OCI-LY1 (cell line): ENCODE measurements at regions not wholly inside any gene's neighbourhood (a gene's known extent, or its start where the extent isn't known, plus 50 kb on each side); places are given as distances from the start of the nearest gene placed in this dataset.

Source experiments
- H2AFZ ChIP-seq: fragments of 200-600 bp; sonication (generic), shearing (Covaris generic); 2 replicates; pipeline ENCODE4 v1.6.0; 2014; ENCODE audit warnings: antibody characterized with exemption, mild to moderate bottlenecking, low read length
- H3F3A ChIP-seq: fragments of 200-600 bp; sonication (generic), shearing (Covaris generic); 2 replicates; pipeline ENCODE4 v1.6.0; 2014; ENCODE audit warnings: mild to moderate bottlenecking, antibody characterized with exemption, low read length, moderate library complexity; ENCODE audit not compliant: insufficient read depth
- H3K27ac ChIP-seq: fragments of 200-600 bp; sonication (generic); 2 replicates; pipeline ENCODE4 v1.5.1; 2014; ENCODE audit warnings: low read length, mixed run types, mild to moderate bottlenecking, low read depth; ENCODE audit not compliant: poor library complexity, severe bottlenecking
- H3K27me3 ChIP-seq: fragments of 200-600 bp; sonication (generic); 2 replicates; pipeline ENCODE4 v1.6.0; 2014; ENCODE audit warnings: antibody characterized with exemption, mild to moderate bottlenecking, low read length, moderate library complexity; ENCODE audit not compliant: insufficient read depth
- H3K36me3 ChIP-seq: fragments of 200-600 bp; sonication (generic); 2 replicates; pipeline ENCODE4 v1.6.1; 2014; ENCODE audit warnings: mild to moderate bottlenecking, antibody characterized with exemption, low read length, moderate library complexity, mixed read lengths; ENCODE audit not compliant: insufficient read depth
- H3K4me1 ChIP-seq: fragments of 200-600 bp; sonication (generic); 2 replicates; pipeline ENCODE4 v1.5.1; 2014; ENCODE audit warnings: mild to moderate bottlenecking, low read length, moderate library complexity; ENCODE audit not compliant: insufficient read depth, severe bottlenecking
- H3K4me2 ChIP-seq: fragments of 200-600 bp; sonication (generic), shearing (Covaris generic); 2 replicates; pipeline ENCODE4 v1.6.1; 2014; ENCODE audit warnings: low read length
- H3K4me3 ChIP-seq: fragments of 200-600 bp; sonication (generic); 2 replicates; pipeline ENCODE4 v1.5.1; 2014; ENCODE audit warnings: low read length, low read depth, mild to moderate bottlenecking, mixed read lengths; ENCODE audit not compliant: poor library complexity, severe bottlenecking
- H3K79me2 ChIP-seq: fragments of 200-600 bp; shearing (Covaris generic); 2 replicates; pipeline ENCODE4 v1.6.1; 2016; ENCODE audit warnings: mixed run types, low read length, mixed read lengths; ENCODE audit not compliant: insufficient read depth
- H3K9ac ChIP-seq: fragments of 200-600 bp; sonication (generic), shearing (Covaris generic); 2 replicates; pipeline ENCODE4 v1.6.1; 2014; ENCODE audit warnings: mild to moderate bottlenecking, low read length, mixed read lengths
- H3K9me2 ChIP-seq: fragments of 200-600 bp; sonication (generic), shearing (Covaris generic); 2 replicates; pipeline ENCODE4 v1.6.1; 2014; ENCODE audit warnings: low read depth, mild to moderate bottlenecking, low read length, mixed read lengths
- H3K9me3 ChIP-seq: fragments of 200-600 bp; shearing (Covaris generic); 2 replicates; pipeline ENCODE4 v1.6.1; 2014; ENCODE audit warnings: low read length, mixed read lengths
- H4K20me1 ChIP-seq: fragments of 200-600 bp; sonication (generic), shearing (Covaris generic); 2 replicates; pipeline ENCODE4 v1.6.0; 2016; ENCODE audit warnings: mild to moderate bottlenecking, low read length; ENCODE audit not compliant: insufficient read depth
- EZH2 ChIP-seq: fragments of 200-600 bp; sonication (generic), shearing (Covaris generic); IDR thresholded peaks from 2 replicates; pipeline ENCODE4 v1.8.0; 2017; ENCODE audit warnings: borderline replicate concordance, mixed run types, mild to moderate bottlenecking, antibody characterized with exemption, low read length, moderate library complexity, mixed read lengths
- TF ChIP-seq, protein P1 (sequence below): fragments of 200-600 bp; sonication (generic), shearing (Covaris generic); IDR thresholded peaks from 2 replicates; pipeline ENCODE4 v1.5.1; 2017; ENCODE audit warnings: mild to moderate bottlenecking, antibody characterized with exemption, low read length, moderate library complexity, mixed read lengths

DNA sequence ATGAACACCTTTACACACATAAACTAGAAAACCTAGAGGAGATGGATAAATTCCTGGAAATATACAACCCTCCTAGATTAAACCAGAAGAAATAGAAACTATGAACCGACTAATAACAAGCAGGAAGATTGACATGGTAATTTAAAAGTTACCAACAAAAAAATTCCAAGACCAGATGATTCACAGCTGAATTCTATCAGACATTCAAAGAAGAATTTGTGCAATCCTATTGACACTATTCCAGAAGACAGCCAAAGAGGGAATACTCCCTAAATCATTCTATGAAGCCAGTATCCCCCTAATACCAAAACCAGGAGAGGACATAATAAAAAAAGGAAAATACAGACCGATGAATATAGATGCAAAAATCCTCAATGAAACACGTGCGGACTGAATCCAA is 102.6 kb upstream of the KRR1 start:
- no peak overlapping the region for H3K9ac ChIP-seq
- H3K79me2 ChIP-seq = no peaks in the 10 kb centered on the region
- no peaks in the 10 kb centered on the region for H3K27me3 ChIP-seq
- no peaks in the 10 kb centered on the region for H3F3A ChIP-seq
- TF ChIP-seq, protein P1, sequence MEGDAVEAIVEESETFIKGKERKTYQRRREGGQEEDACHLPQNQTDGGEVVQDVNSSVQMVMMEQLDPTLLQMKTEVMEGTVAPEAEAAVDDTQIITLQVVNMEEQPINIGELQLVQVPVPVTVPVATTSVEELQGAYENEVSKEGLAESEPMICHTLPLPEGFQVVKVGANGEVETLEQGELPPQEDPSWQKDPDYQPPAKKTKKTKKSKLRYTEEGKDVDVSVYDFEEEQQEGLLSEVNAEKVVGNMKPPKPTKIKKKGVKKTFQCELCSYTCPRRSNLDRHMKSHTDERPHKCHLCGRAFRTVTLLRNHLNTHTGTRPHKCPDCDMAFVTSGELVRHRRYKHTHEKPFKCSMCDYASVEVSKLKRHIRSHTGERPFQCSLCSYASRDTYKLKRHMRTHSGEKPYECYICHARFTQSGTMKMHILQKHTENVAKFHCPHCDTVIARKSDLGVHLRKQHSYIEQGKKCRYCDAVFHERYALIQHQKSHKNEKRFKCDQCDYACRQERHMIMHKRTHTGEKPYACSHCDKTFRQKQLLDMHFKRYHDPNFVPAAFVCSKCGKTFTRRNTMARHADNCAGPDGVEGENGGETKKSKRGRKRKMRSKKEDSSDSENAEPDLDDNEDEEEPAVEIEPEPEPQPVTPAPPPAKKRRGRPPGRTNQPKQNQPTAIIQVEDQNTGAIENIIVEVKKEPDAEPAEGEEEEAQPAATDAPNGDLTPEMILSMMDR = no peak
- TF ChIP-seq EZH2 = no peak
- no peak overlapping the region for H2AFZ ChIP-seq
- H3K4me2 ChIP-seq = no peak overlapping the region
- H3K4me3 ChIP-seq = no peak overlapping the region
- no peaks in the 10 kb centered on the region for H3K36me3 ChIP-seq
- no peaks in the 10 kb centered on the region for H3K9me3 ChIP-seq
- no peak overlapping the region for H3K27ac ChIP-seq
- H3K4me1 ChIP-seq = no peaks in the 10 kb centered on the region
- H4K20me1 ChIP-seq = no peaks in the 10 kb centered on the region
- H3K9me2 ChIP-seq = no peaks in the 10 kb centered on the region

DNA sequence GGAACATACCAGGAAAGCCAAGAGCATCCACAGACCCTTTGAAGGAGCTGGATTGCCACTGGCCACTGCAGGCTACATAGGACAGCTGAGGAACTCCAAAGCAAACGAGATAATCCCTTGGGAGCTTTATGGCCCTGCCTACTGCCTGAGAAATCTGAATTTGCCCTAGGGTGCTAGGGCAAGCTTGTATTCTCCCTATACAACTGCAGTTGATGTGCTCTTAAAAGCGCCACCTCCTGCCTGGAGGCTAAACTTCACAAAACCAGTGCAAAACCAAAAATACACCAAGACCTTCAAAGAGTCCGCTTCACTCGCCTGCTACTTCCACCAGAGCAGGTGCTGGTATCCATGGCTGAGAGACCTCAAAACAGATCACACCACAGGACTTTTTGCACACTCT is 99.6 kb upstream of the KRR1 start:
- no peak overlapping the region for H3K4me2 ChIP-seq
- H3K36me3 ChIP-seq = no peaks in the 10 kb centered on the region
- no peaks in the 10 kb centered on the region for H3K4me1 ChIP-seq
- H3K79me2 ChIP-seq = no peaks in the 10 kb centered on the region
- H3K27ac ChIP-seq = no peak overlapping the region
- no peak overlapping the region for H3K9ac ChIP-seq
- no peaks in the 10 kb centered on the region for H4K20me1 ChIP-seq
- no peaks in the 10 kb centered on the region for H3F3A ChIP-seq
- no peaks in the 10 kb centered on the region for H3K9me2 ChIP-seq
- H2AFZ ChIP-seq = no peak overlapping the region
- TF ChIP-seq, protein P1 = peak; percentile 37; the same call in 1 of the 2 replicates
- TF ChIP-seq EZH2 = no peak
- H3K27me3 ChIP-seq = no peaks in the 10 kb centered on the region
- H3K4me3 ChIP-seq = no peak overlapping the region
- H3K9me3 ChIP-seq = no peaks in the 10 kb centered on the region

GRCh38 chr12:75606956-75607355 is 95.5 kb upstream of the KRR1 start:
- Histone ChIP-seq H3K36me3 (no peaks in the 10 kb centered on the region), H3K9me2 (no peaks in the 10 kb centered on the region), H3K9me3 (no peaks in the 10 kb centered on the region), H2AFZ (no peak overlapping the region), H3K4me2 (no peak overlapping the region), H3F3A (no peaks in the 10 kb centered on the region), H3K27ac (no peak overlapping the region), H3K4me3 (no peak overlapping the region), H4K20me1 (no peaks in the 10 kb centered on the region), H3K9ac (no peak overlapping the region), H3K79me2 (no peaks in the 10 kb centered on the region), H3K4me1 (no peaks in the 10 kb centered on the region), H3K27me3 (no peaks in the 10 kb centered on the region)
- TF ChIP-seq EZH2 = no peak
- TF ChIP-seq, protein P1 = no peak
